AG09319 (cell line): ENCODE measurements at regions not wholly inside any gene's neighbourhood (a gene's known extent, or its start where the extent isn't known, plus 50 kb on each side); places are given as distances from the start of the nearest gene placed in this dataset.

Experiments used
- DNase-seq: peaks from one replicate; pipeline ENCODE4 v3.0.0-alpha.2; 2010; ENCODE audit warnings: low read depth; ENCODE audit errors: extremely low read depth
- CTCF ChIP-seq: IDR thresholded peaks from 2 replicates; pipeline ENCODE4 v1.5.1; 2011; ENCODE audit warnings: low read depth, mild to moderate bottlenecking, inconsistent platforms, low read length, moderate library complexity

- no peak for TF ChIP-seq CTCF
- DNase-seq = no peak
These were observed 249.8 kb downstream of the EDEM1 start for GRCh38 chr3:5437296-5437782.

- DNase-seq = no peak
- TF ChIP-seq CTCF = no peak
These were observed 250.3 kb downstream of the EDEM1 start for GRCh38 chr3:5437783-5438323.

GRCh38 chr3:5441401-5441800, 253.9 kb downstream of the EDEM1 start:
- TF ChIP-seq CTCF = no peak
- no peak for DNase-seq

- no peak for DNase-seq
These were observed 254.7 kb downstream of the EDEM1 start for GRCh38 chr3:5442106-5442785.

GRCh38 chr3:5442786-5443138, 255.3 kb downstream of the EDEM1 start:
- TF ChIP-seq CTCF = no peak
- no peak for DNase-seq

More at GRCh38 chr3:5442106-5442785, 254.7 kb downstream of the EDEM1 start:
- TF ChIP-seq CTCF = no peak

- no peak for DNase-seq
- no peak for TF ChIP-seq CTCF
These were observed 256.7 kb downstream of the EDEM1 start for GRCh38 chr3:5444253-5444652.

- TF ChIP-seq CTCF = no peak
- no peak for DNase-seq
These were observed 258.2 kb downstream of the EDEM1 start for GRCh38 chr3:5445676-5446201.
